IPS-NIHi7 (cell line): ENCODE measurements at regions not wholly inside any gene's neighbourhood (a gene's known extent, or its start where the extent isn't known, plus 50 kb on each side); places are given as distances from the start of the nearest gene placed in this dataset.

ENCODE experiments used
- DNase-seq: peaks from one replicate; pipeline ENCODE4 v3.0.0; 2012; ENCODE audit warnings: mixed read lengths; ENCODE audit errors: extremely low spot score

DNA sequence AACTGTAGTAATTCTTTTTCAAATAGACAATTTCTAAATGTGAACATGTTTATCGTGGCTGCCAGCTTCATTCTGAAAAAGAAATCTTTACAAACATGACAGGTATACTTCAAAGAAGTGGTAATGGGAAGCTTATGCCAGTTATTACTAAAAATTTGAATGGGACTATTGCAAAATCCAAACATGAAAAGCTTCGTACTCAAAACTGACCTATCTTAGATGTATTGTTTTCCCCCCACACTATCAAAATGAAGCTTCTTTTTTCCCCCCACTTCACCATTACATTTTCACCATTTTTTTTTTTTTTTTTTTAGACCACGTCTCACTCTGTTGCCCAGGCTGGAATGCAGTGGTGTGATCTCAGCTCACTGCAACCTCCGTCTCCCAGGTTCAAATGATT, 50.4 kb upstream of the SERTAD2 start:
- DNase-seq: no peak

DNA sequence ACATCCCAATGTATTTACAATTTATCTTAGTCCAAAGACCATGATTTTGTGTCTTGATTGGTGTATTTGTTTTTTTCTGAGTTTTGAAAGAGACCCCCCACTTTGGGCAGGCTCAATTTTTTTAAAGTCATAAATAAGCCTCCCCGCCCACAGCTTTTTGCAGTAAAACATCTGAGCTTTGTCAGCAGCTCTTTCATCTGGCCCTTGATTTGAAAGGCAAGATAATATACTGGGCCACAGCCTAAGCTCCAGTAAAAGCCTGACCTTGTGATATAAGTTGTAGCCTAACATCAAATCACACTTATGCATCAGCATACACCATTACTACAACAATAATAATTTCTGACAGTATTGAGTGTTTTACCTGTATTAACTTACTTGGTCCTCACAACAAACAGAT, 51.3 kb upstream of the SERTAD2 start:
- no peak for DNase-seq

DNA sequence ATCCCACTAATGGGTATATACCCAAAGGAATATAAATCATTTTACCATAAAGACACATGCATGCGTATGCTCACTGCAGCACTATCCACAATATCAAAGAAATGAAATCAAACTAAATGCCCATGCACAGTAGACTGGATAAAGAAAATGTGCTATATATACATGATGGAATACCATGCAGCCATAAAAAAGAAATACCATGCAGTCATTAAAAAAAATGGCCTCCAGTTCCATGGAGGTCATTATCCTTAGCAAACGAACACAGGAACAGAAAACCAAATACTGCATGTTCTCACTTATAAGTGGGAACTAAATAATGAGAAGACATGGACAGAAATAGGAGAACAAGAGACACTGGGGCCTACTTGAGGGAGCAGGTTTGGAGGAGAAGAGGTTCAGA, 53.6 kb upstream of the SERTAD2 start:
- DNase-seq: no peak

DNA sequence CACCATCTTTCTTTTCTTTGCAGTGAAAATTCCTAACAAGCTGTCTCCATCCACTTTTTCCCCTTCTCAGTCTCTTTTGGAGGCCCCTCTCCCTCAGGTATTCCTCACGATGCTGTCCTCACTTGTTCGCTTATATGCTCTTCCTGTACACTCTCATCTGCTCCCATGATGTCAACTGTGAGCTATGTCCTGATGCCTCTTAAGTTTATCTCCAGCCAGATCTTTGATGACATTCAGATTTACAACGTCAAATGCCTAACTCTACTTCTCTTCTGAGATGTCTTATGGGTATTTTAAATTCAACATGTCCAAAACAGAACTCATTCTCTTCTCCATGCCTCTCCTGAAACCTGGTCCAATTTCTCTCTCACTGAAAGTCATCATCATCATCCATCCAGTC, 55.1 kb upstream of the SERTAD2 start:
- DNase-seq: no peak

DNA sequence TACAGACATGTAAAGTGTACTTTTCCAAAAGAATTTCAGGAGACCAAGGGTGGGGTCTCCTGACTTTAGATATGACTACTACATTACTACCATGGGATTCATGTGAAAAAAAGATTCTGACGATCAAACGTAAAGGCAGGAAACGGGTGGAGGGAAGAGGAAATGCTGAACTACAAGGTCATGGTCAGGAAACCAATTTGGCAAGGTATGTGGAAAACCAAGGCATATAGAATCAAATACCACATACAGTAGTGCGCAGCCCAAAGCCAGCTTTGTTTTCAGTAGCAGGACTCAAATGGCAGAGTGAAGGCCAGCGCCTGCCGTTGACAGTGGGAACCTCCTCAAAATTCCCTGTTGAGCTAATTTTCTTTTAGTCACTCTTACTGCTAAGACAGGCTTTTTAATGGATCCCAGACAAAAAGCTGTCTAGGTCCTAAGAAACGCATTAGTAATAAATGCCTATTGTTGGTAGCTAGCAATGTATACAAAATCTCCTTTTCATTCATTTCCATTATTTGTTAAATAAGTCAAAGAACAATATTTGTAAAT, 57.6 kb upstream of the SERTAD2 start:
- no peak for DNase-seq

- DNase-seq: no peak
Observed at GRCh38 chr2:64713686-64714085, 60.0 kb upstream of the SERTAD2 start.

GRCh38 chr2:64716569-64716968, 62.9 kb upstream of the SERTAD2 start:
- DNase-seq: no peak

GRCh38 chr2:64718250-64718885, 64.7 kb upstream of the SERTAD2 start:
- no peak for DNase-seq

- DNase-seq: no peak
Observed at GRCh38 chr2:64720535-64721319, 67.0 kb upstream of the SERTAD2 start.

DNA sequence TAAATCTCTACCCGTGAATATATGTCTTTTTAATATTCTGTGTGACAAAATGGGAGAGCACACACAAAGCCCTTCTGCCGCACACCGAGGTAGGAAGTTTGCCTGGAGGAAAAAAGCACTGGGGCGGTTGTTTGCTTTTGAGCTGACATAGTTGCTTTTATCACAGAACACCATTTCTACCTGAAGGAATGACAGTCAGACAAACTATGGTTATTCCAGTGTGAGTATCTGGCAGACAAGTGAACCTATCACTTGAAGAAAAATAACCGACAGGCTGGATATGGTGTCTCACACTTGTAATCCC, 67.6 kb upstream of the SERTAD2 start:
- DNase-seq: no peak

GRCh38 chr2:64722291-64723044, 68.8 kb upstream of the SERTAD2 start:
- DNase-seq: no peak

- no peak for DNase-seq
Observed at GRCh38 chr2:64727013-64727767, 73.5 kb upstream of the SERTAD2 start.

DNA sequence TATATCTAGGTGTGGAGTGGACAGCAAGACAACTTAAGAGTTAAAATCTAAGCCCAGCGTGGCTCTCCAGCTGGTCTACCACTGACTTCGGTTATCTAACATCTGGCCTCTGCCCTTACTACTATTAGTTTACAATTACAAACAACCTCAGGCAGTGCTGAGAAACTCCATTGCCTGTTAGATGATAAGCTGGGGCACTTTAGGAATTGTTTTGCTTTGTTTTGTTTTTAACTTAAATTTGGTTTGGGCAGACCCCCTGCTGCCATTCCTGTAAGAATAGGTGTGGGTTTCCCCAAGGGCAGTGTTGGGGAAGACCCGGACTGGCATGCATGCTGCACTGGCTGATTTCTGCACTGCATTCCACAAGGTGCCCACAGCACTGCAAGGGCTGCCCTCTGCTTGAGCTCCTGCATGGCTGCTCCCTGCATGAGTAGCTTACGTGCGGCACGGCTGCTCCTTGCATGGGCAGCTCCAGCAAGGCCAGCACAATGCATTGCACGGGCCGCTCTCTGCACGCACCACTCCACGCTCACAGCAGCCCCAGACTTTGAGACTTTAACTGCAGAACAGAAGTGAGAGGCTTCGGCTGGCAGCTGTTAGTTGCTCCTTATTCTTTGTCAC, 74.2 kb upstream of the SERTAD2 start:
- no peak for DNase-seq

DNA sequence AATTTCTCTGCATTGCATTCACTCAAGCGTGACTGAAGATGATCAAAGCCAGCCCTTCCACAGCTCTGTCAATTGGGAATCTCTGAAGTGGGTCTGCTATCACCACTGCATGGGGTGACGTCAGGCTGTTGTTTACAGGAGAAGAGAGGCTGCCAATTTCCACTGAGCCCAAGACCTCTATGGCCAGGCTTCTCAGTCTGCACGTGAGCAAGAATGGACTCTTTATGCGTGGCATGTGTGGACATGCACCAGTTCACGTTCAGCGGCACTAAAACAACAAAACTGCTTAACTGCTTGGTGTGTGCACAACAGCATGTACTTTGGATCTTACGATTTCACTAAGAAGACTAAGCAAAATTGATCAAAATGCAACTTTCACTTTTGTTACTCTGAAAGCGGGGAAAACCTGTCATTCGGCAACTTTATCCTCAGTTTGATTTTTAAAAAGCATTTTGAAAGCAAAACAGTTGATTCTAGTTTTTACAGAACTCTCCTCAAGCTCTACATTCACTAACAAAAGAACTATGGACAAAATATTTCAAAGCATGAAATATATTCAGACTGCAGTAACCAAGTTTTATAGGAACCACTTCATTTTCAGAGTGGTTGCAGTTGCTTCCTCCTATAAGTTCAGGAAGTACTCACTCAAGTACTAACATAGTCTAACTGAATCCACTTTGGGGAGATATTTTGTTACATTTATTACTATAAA, 77.0 kb upstream of the SERTAD2 start:
- DNase-seq: peak; percentile 35

DNA sequence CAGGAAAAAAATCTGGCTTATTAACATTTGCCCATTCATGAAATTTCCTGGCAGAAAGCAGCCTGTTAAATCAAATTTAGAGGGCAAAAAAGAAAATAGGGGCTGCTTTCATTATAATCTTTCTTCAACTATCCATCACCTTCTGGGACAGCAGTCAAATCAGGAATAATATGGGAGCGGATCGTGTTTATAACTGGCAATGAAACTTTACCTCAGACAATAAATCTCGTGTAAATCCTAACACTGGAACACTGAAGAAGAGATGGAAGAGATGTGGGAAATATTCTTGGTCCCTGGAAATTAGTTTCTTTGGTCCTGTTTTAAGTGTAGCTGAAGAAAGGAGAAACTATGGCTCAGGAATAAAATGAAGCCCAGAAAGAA, 77.5 kb upstream of the SERTAD2 start:
- no peak for DNase-seq

- no peak for DNase-seq
Observed at GRCh38 chr2:64731746-64732145, 78.0 kb upstream of the SERTAD2 start.

DNA sequence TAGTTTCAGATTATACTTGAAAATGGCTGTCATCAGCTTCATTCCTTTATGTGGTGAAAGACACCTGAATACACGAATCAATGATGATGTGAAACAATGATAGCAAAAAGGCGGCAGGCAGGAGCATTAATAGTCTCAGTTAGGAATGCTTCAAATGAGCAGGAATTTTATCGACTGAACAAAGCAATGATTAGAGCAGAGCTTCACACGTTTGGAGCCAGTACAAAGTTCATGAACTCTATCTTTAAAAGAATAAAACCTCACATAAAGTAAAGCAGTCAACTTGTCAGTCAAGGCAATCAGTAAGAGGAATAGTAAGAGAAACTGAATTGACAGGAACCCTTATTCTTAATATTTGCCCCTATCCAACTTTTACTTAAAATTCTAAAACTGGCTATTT, 78.4 kb upstream of the SERTAD2 start:
- no peak for DNase-seq

GRCh38 chr2:64735504-64735903, 81.8 kb upstream of the SERTAD2 start:
- no peak for DNase-seq

DNA sequence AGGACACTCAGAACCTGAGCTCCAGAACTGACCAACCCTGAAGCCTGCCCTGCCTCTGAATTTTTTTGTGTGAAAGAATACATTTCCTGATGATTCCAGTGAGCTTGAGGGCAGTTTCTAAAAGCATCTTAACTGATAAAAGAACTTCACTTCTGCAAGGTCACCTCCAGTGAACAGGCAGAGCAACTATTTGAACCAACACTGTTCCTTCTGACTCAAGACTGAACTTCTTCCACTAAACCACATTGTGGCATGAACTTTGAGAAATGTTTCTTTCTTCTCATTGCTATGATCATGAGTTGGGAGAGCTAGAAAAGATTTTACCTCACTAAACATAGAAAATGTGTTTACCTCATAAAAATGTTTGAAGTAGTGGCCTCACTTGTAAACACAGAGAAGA, 83.8 kb upstream of the SERTAD2 start:
- no peak for DNase-seq

DNA sequence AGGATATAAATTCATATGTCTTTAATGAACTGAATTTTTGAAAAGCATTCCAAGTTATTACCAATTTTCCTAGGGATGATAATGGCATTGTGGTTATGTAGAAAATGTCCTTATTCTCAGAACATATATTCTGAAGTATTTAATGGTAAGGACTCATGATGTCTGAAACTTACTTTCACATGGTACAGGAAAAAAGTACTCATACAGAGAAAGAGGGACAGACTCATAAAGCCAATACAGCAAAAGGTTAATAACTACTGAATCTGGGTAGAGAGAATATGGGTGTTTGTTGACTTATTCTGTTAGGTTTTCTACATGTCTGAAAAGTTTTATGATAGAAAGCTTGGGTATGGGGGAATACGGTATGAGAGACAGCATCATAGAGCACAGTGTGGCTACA, 84.3 kb upstream of the SERTAD2 start:
- DNase-seq: no peak

GRCh38 chr2:64742678-64743077, 89.0 kb upstream of the SERTAD2 start:
- no peak for DNase-seq
